Renal pelvis (tissue), 1 donor: ENCODE measurements at regions not wholly inside any gene's neighbourhood (a gene's known extent, or its start where the extent isn't known, plus 50 kb on each side); places are given as distances from the start of the nearest gene placed in this dataset.
"Not testable (repeated sequence)": the region's sequence is repeated elsewhere in the genome, so short reads cannot be mapped to it uniquely, and the experiment has no call there.

Source experiments
- DNase-seq: peaks from one replicate; pipeline ENCODE4 v3.0.0-alpha.2; 2013

- not testable (repeated sequence) for DNase-seq
Measured at GRCh38 chr2:87610974-87611373, 136.9 kb upstream of the PLGLB2 start.

- DNase-seq, result not testable (repeated sequence)
Measured at GRCh38 chr2:87611416-87611815, 136.5 kb upstream of the PLGLB2 start.

GRCh38 chr2:87611956-87612355, 135.9 kb upstream of the PLGLB2 start:
- DNase-seq, result not testable (repeated sequence)

GRCh38 chr2:87614829-87615434, 133.0 kb upstream of the PLGLB2 start:
- not testable (repeated sequence) for DNase-seq

GRCh38 chr2:87619121-87619520, 128.8 kb upstream of the PLGLB2 start:
- DNase-seq, result not testable (repeated sequence)

GRCh38 chr2:87621139-87621538, 126.7 kb upstream of the PLGLB2 start:
- DNase-seq, result not testable (repeated sequence)

- not testable (repeated sequence) for DNase-seq
Measured at GRCh38 chr2:87622720-87623119, 125.2 kb upstream of the PLGLB2 start.

GRCh38 chr2:87629491-87630458, 118.1 kb upstream of the PLGLB2 start:
- DNase-seq, result not testable (repeated sequence)

- not testable (repeated sequence) for DNase-seq
Measured at GRCh38 chr2:87630892-87631291, 117.0 kb upstream of the PLGLB2 start.

- DNase-seq, result not testable (repeated sequence)
Measured at GRCh38 chr2:87631402-87631801, 116.5 kb upstream of the PLGLB2 start.

GRCh38 chr2:87633287-87633963, 114.5 kb upstream of the PLGLB2 start:
- not testable (repeated sequence) for DNase-seq

GRCh38 chr2:87634106-87634505, 113.8 kb upstream of the PLGLB2 start:
- not testable (repeated sequence) for DNase-seq

- not testable (repeated sequence) for DNase-seq
Measured at GRCh38 chr2:87634971-87635650, 112.8 kb upstream of the PLGLB2 start.

GRCh38 chr2:87636246-87636645, 111.6 kb upstream of the PLGLB2 start:
- not testable (repeated sequence) for DNase-seq

GRCh38 chr2:87636735-87637134, 111.2 kb upstream of the PLGLB2 start:
- not testable (repeated sequence) for DNase-seq

- not testable (repeated sequence) for DNase-seq
Measured at GRCh38 chr2:87637249-87637990, 110.5 kb upstream of the PLGLB2 start.

- DNase-seq, result not testable (repeated sequence)
Measured at GRCh38 chr2:87638114-87638807, 109.6 kb upstream of the PLGLB2 start.

GRCh38 chr2:87638872-87639271, 109.0 kb upstream of the PLGLB2 start:
- not testable (repeated sequence) for DNase-seq

GRCh38 chr2:87639801-87640440, 108.0 kb upstream of the PLGLB2 start:
- DNase-seq, result not testable (repeated sequence)
